MCF 10A (cell line): ENCODE measurements at regions not wholly inside any gene's neighbourhood (a gene's known extent, or its start where the extent isn't known, plus 50 kb on each side); places are given as distances from the start of the nearest gene placed in this dataset.

Experiments used
- BruUV-seq: library from RNA; stranded (reverse); fragments of 400-500 nt; replicated peaks from 2 replicates; lab custom pipeline; 2021; lab: Mats Ljungman, UMichigan
- CTCF ChIA-PET: fragments of 300-600 bp; sonication (Branson Sonifier 250); formaldehyde crosslinking; extraction: SDS; loops from one replicate; lab custom pipeline; 2021; ENCODE audit warnings: antibody characterized with exemption, inconsistent platforms; lab: Yijun Ruan, JAX
- POLR2A ChIA-PET: fragments of 300-600, 350-650 bp; sonication (Branson Sonifier 250); formaldehyde crosslinking; extraction: SDS; loops from one replicate; lab custom pipeline; 2020; ENCODE audit warnings: antibody characterized with exemption, inconsistent platforms; lab: Yijun Ruan, JAX
- DNase-seq: peaks from one replicate; pipeline ENCODE4 v3.0.0-alpha.2; 2018; ENCODE audit not compliant: unreplicated experiment
- H3K27ac Mint-ChIP-seq: one replicate; pipeline ENCODE4 v1.8.0; 2022; ENCODE audit warnings: mild to moderate bottlenecking, low read depth, mixed read lengths; ENCODE audit not compliant: unreplicated experiment
- H3K27me3 Mint-ChIP-seq: one replicate; pipeline ENCODE4 v1.8.0; 2022; ENCODE audit warnings: mixed read lengths; ENCODE audit not compliant: insufficient read depth, unreplicated experiment
- H3K36me3 Mint-ChIP-seq: one replicate; pipeline ENCODE4 v1.8.0; 2022; ENCODE audit warnings: mild to moderate bottlenecking, moderate library complexity, mixed read lengths; ENCODE audit not compliant: insufficient read depth, unreplicated experiment
- H3K4me1 Mint-ChIP-seq: one replicate; pipeline ENCODE4 v1.8.0; 2022; ENCODE audit warnings: mixed read lengths; ENCODE audit not compliant: insufficient read depth, unreplicated experiment
- H3K4me3 Mint-ChIP-seq: one replicate; pipeline ENCODE4 v1.8.0; 2022; ENCODE audit warnings: mild to moderate bottlenecking, moderate library complexity, mixed read lengths; ENCODE audit not compliant: unreplicated experiment
- H3K9me3 Mint-ChIP-seq: one replicate; pipeline ENCODE4 v1.8.0; 2022; ENCODE audit warnings: mixed read lengths; ENCODE audit not compliant: unreplicated experiment
- intact Hi-C: fragments of 100-400 bp; cut with micrococcal nuclease; formaldehyde crosslinking; loops from 2 replicates; pipeline ENCODE4 v1.14.1; 2022
- TF ChIP-seq, protein P1 (sequence below): fragments of 200-600 bp; IDR thresholded peaks from one replicate; pipeline ENCODE4 v1.8.0; 2022; ENCODE audit warnings: antibody characterized with exemption, mild to moderate bottlenecking; ENCODE audit not compliant: unreplicated experiment

DNA sequence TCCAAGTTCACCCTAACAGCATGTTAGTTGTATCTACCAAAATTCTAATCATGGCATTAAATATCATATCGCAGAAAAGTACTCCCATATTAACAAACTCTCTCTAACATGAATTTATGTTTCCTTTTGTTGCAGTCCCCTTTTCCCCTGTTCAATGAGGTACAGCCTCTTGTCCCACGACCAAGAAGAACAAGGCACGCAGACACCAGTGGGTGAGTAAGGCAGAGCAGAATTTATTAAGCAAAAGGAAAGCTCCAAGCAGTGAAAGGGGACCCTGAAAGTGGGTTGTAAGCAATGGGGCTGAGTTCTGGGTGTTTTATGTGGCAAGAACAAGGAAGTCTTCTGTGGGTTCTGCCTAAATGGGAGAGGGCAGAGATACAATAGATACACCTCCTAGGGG, 183.5 kb downstream of the LURAP1L start:
- intact Hi-C loops: no loop called here
- Mint-ChIP-seq H3K4me3 (no peak overlapping the region), H3K27me3 (no peaks in the 10 kb centered on the region), H3K27ac (no peak overlapping the region), H3K36me3 (no peaks in the 10 kb centered on the region), H3K9me3 (peaks cover 14% of the 10 kb centered on the region), H3K4me1 (peaks cover 8% of the 10 kb centered on the region)
- ChIA-PET CTCF (interaction anchor here (0.6 kb wide), 1 partner anchor 155 kb away, joined by 4 read pairs; no protein-coding TSS in a partner anchor), POLR2A (no interaction called here)
- no TSS peak for BruUV-seq
- DNase-seq: no peak
- TF ChIP-seq, protein P1, sequence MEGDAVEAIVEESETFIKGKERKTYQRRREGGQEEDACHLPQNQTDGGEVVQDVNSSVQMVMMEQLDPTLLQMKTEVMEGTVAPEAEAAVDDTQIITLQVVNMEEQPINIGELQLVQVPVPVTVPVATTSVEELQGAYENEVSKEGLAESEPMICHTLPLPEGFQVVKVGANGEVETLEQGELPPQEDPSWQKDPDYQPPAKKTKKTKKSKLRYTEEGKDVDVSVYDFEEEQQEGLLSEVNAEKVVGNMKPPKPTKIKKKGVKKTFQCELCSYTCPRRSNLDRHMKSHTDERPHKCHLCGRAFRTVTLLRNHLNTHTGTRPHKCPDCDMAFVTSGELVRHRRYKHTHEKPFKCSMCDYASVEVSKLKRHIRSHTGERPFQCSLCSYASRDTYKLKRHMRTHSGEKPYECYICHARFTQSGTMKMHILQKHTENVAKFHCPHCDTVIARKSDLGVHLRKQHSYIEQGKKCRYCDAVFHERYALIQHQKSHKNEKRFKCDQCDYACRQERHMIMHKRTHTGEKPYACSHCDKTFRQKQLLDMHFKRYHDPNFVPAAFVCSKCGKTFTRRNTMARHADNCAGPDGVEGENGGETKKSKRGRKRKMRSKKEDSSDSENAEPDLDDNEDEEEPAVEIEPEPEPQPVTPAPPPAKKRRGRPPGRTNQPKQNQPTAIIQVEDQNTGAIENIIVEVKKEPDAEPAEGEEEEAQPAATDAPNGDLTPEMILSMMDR: no peak

DNA sequence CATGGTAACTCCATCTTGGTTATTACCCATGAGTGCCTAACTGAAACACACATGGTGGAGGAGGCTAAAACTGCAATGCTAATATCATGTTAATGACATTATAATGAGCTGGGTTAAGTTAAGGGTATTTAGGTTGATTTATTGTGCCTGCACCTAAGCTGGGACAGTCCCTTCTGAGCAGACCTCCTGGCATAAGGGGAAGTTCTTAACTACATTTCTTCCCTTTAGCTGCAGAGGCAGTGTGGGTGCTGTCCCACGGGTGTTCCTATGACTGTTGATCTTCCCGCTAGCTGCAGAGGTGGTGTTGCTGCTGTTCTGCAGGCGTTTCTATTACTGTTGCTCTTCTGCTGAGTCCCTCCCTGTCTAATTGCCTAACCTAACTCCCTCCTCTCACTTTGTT, 183.9 kb downstream of the LURAP1L start:
- POLR2A ChIA-PET: no interaction called here
- intact Hi-C loops: no loop called here
- no peak for DNase-seq
- Mint-ChIP-seq H3K27me3 (no peaks in the 10 kb centered on the region), H3K36me3 (no peaks in the 10 kb centered on the region), H3K4me1 (peaks cover 8% of the 10 kb centered on the region), H3K9me3 (peaks cover 14% of the 10 kb centered on the region), H3K4me3 (no peak overlapping the region), H3K27ac (no peak overlapping the region)
- CTCF ChIA-PET: no interaction called here
- TF ChIP-seq, protein P1: no peak
- BruUV-seq: no TSS peak

DNA sequence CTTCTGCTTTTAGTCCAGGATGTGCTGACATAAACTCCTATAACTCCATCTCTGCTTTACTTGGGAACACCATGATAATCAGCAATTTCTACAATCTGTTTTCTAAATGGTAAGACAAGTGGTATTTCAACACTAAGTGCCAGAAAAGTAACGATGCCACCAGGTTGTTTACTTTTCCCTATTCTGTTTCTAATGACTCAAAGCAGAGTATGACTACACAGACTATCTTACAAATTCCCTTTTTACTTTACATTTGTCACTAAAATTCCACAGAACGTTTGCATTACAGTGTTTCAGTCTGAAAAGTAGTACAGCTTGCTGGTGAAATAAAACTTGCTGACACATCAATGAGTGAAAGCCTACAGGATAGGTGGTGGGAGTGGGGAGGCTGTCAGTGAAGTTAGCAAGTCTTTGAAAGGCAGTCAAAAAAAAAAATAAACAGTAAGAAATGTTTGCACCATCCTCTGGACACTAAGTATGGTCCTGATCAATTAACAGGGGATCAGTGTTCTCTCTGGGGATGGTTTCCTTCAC, 186.5 kb downstream of the LURAP1L start:
- DNase-seq: peak; percentile 24

DNA sequence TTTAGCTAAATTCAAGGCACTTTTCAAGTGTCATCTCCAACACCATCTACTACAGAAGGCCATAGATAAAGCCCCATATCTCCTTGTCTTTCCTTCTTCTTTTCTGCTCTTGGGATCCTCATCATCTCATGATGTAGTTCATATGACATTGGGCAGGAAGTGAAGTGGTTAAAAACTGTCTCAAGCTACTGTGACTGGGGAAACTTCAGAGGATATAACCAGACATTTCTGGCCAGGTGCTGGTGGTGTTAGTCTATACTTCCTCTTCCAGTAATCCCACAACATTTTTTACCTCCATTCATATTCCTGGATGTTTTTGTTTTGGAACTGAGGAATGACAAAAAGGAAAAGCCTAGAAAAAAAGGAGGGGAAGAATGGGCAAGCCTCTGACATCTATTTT, 188.7 kb downstream of the LURAP1L start:
- intact Hi-C loops: no loop called here
- CTCF ChIA-PET: no interaction called here
- H3K27me3 Mint-ChIP-seq: no peaks in the 10 kb centered on the region
- POLR2A ChIA-PET: no interaction called here
- DNase-seq: no peak
- BruUV-seq: no TSS peak
- peaks cover 1% of the 10 kb centered on the region for H3K9me3 Mint-ChIP-seq
- H3K4me3 Mint-ChIP-seq: no peak overlapping the region
- no peak overlapping the region for H3K27ac Mint-ChIP-seq
- TF ChIP-seq, protein P1: no peak
- no peaks in the 10 kb centered on the region for H3K36me3 Mint-ChIP-seq
- peaks cover 8% of the 10 kb centered on the region for H3K4me1 Mint-ChIP-seq

More for the DNA sequence above, 186.5 kb downstream of the LURAP1L start:
- H3K4me1 Mint-ChIP-seq: peaks cover 8% of the 10 kb centered on the region
- no peak overlapping the region for H3K4me3 Mint-ChIP-seq
- H3K27ac Mint-ChIP-seq: peak overlapping the region; percentile 29
- intact Hi-C loops: no loop called here
- TF ChIP-seq, protein P1: no peak
- peaks cover 14% of the 10 kb centered on the region for H3K9me3 Mint-ChIP-seq
- H3K36me3 Mint-ChIP-seq: no peaks in the 10 kb centered on the region
- no peaks in the 10 kb centered on the region for H3K27me3 Mint-ChIP-seq
- ChIA-PET CTCF (interaction anchor here (1.5 kb wide), 1 partner anchor 128 kb away, joined by 5 read pairs; no protein-coding TSS in a partner anchor), POLR2A (no interaction called here)
- no TSS peak for BruUV-seq
